ENCODE measurements at regions not wholly inside any gene's neighbourhood (a gene's known extent, or its start where the extent isn't known, plus 50 kb on each side); places are given as distances from the start of the nearest gene placed in this dataset.

DNA sequence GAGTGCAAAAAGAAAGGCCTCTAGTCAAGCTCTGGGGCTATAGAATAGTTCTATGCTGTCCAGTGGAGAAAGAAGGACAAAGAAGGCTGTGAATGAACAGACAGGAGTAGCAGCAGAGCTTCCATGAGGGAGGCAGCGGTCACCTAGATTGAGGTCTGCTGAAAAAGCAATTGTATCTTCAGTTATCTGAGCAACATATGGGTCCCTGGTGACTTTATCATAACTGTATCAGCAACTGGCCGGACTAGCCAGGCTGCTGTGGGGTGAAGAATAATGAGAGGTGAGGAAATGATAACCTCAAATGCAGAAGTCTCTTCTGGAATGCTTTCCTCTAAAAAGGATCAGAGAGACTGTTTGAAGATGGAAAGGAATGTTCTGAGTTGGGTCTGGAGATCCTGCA lies 971.3 kb upstream of the TMEM132C start:
- Histone ChIP-seq H3K36me3 (ENCODE audit: control insufficient read depth, insufficient read depth, low read length) (no peaks in the 10 kb centered on the region), H3K27me3 (replicated peaks; ENCODE audit: control insufficient read depth, insufficient read depth, low read length) (no peaks in the 10 kb centered on the region), H3K4me3 (replicated peaks; ENCODE audit: low read depth, low read length) (no peak overlapping the region)
- no peak for TF ChIP-seq CTCF (IDR thresholded peaks at IDR 0.05; ENCODE audit: insufficient read depth, low read length, poor library complexity, severe bottlenecking)
- no peak for DNase-seq (ENCODE audit: extremely low read depth, insufficient read length)

GRCh38 chr12:127296591-127296990 lies 970.4 kb upstream of the TMEM132C start:
- Histone ChIP-seq H3K27me3 (replicated peaks; ENCODE audit: control insufficient read depth, insufficient read depth, low read length) (no peaks in the 10 kb centered on the region), H3K36me3 (ENCODE audit: control insufficient read depth, insufficient read depth, low read length) (no peaks in the 10 kb centered on the region), H3K4me3 (replicated peaks; ENCODE audit: low read depth, low read length) (no peak overlapping the region)
- DNase-seq (ENCODE audit: extremely low read depth, insufficient read length), result no peak
- TF ChIP-seq CTCF (IDR thresholded peaks at IDR 0.05; ENCODE audit: insufficient read depth, low read length, poor library complexity, severe bottlenecking), result no peak

DNA sequence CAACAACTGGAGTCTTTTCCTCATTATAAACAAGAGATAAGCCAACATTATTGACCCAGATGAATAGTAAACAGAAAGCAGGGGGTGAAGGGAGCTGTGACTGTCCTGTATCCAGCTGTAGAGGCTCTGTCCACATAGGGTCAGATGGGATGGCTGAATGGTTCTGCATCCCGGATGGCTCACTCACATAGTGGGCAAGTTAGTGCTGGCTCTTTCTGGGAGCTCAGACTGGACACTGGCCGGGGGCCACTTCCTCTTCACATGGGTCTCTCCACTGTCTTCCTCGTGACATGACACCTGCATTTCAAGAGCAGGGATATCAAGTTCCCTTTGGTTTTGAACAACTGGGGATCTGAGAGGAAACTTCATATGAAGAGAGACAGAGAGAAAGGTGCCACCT lies 969.6 kb upstream of the TMEM132C start:
- DNase-seq (ENCODE audit: extremely low read depth, insufficient read length), result no peak
- no peak for TF ChIP-seq CTCF (IDR thresholded peaks at IDR 0.05; ENCODE audit: insufficient read depth, low read length, poor library complexity, severe bottlenecking)
- Histone ChIP-seq H3K36me3 (ENCODE audit: control insufficient read depth, insufficient read depth, low read length) (no peaks in the 10 kb centered on the region), H3K27me3 (replicated peaks; ENCODE audit: control insufficient read depth, insufficient read depth, low read length) (no peaks in the 10 kb centered on the region), H3K4me3 (replicated peaks; ENCODE audit: low read depth, low read length) (no peak overlapping the region)

GRCh38 chr12:127300075-127300474 lies 966.9 kb upstream of the TMEM132C start:
- H3K4me3 ChIP-seq (replicated peaks; ENCODE audit: low read depth, low read length), result no peak overlapping the region
- no peak for DNase-seq (ENCODE audit: extremely low read depth, insufficient read length)
- TF ChIP-seq CTCF (IDR thresholded peaks at IDR 0.05; ENCODE audit: insufficient read depth, low read length, poor library complexity, severe bottlenecking), result no peak
- no peaks in the 10 kb centered on the region for H3K36me3 ChIP-seq (ENCODE audit: control insufficient read depth, insufficient read depth, low read length)
- H3K27me3 ChIP-seq (replicated peaks; ENCODE audit: control insufficient read depth, insufficient read depth, low read length), result no peaks in the 10 kb centered on the region

DNA sequence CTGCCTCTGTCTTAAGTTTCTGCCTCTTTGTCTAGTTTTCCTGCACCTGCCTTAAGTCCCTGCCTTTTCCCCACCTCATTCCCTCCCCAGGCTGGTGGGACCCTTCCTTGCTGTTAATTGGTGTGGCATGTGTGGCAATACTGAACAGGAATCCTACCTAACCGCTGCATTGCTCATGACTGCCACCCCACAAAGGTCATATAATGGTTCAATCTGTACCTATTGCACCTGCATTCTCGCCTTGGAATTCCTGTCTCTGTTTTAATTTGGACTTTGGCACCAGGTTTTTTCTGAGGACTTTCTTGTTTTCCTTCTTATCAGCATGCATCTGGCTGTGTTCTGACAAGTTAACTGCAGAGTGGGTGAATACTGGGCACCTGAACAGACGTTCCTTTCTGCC lies 966.2 kb upstream of the TMEM132C start:
- Histone ChIP-seq H3K27me3 (replicated peaks; ENCODE audit: control insufficient read depth, insufficient read depth, low read length) (no peaks in the 10 kb centered on the region), H3K36me3 (ENCODE audit: control insufficient read depth, insufficient read depth, low read length) (no peaks in the 10 kb centered on the region), H3K4me3 (replicated peaks; ENCODE audit: low read depth, low read length) (no peak overlapping the region)
- no peak for TF ChIP-seq CTCF (IDR thresholded peaks at IDR 0.05; ENCODE audit: insufficient read depth, low read length, poor library complexity, severe bottlenecking)
- DNase-seq (ENCODE audit: extremely low read depth, insufficient read length), result no peak

- DNase-seq (ENCODE audit: extremely low read depth, insufficient read length), result no peak
- H3K36me3 ChIP-seq (ENCODE audit: control insufficient read depth, insufficient read depth, low read length), result no peaks in the 10 kb centered on the region
- no peak for TF ChIP-seq CTCF (IDR thresholded peaks at IDR 0.05; ENCODE audit: insufficient read depth, low read length, poor library complexity, severe bottlenecking)
- H3K27me3 ChIP-seq (replicated peaks; ENCODE audit: control insufficient read depth, insufficient read depth, low read length), result no peaks in the 10 kb centered on the region
- H3K4me3 ChIP-seq (replicated peaks; ENCODE audit: low read depth, low read length), result no peak overlapping the region
Observed at GRCh38 chr12:127301876-127302275, 965.1 kb upstream of the TMEM132C start.

Measured in GM06990 (cell line).